Fibroblast of pulmonary artery (primary cell): ENCODE measurements at regions not wholly inside any gene's neighbourhood (a gene's known extent, or its start where the extent isn't known, plus 50 kb on each side); places are given as distances from the start of the nearest gene placed in this dataset.
"Not testable (repeated sequence)": the region's sequence is repeated elsewhere in the genome, so short reads cannot be mapped to it uniquely, and the experiment has no call there.

Experiments used
- DNase-seq: peaks from one replicate; pipeline ENCODE4 v3.0.0-alpha.2; 2010; ENCODE audit warnings: low read depth
- H3K4me3 ChIP-seq: replicated peaks from 2 replicates; pipeline ENCODE4 v1.5.1; 2011; ENCODE audit warnings: low read depth, mild to moderate bottlenecking, control low read depth, low read length, moderate library complexity
- TF ChIP-seq, protein P1 (sequence below): IDR thresholded peaks from 2 replicates; pipeline ENCODE4 v1.5.1; 2011; ENCODE audit warnings: mild to moderate bottlenecking, control low read depth, low read length, inconsistent platforms; ENCODE audit errors: missing control alignments

DNA sequence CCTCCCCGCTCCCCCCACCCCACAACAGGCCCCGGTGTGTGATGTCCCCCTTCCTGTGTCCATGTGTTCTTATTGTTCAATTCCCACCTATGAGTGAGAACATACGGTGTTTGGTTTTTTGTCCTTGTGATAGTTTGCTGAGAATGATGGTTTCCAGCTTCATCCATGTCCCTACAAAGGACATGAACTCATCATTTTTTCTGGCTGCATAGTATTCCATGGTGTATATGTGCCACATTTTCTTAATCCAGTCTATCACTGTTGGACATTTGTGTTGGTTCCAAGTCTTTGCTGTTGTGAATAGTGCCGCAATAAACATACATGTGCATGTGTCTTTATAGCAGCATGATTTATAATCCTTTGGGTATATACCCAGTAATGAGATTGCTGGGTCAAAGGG, 104.3 kb downstream of the MTPN start:
- DNase-seq, H3K4me3 ChIP-seq: not testable (repeated sequence)

DNA sequence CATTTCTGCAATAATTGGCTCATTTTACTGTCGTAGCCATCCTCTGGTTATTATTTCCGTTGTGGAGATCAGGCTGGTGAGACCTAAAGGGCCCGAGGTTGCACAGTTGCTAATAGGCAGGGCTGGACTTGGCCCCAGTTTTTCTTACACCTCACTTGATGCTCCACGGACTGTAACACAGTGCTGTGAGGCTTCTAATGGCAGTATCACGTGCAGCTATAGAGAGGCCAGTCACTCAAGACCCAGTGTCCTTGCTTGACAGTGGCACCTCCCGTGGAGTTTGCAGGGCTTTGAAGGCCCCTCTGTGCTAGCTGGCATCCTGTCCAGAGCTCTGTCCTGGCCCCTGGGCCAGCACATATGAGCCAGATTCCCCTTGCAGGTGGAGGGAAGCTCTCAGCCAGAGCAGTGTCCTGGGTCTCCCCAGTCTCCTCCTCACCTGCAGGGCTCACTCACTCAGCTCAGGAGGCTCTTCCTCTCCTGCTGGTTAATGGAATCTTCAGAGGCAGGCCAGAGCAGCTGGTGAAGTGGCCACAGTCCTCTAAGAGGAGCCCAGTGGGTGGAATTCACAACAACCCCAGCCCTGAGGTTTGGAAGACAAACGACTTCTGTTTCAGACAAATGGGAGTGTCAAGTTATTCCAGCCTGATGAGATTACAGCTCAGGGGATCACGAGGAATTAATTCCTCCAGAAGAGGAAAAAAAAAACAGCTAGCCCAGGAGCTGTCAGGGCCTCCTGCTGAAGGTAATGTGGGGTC, 114.2 kb upstream of the FAM180A start:
- no peak for DNase-seq
- no peak overlapping the region for H3K4me3 ChIP-seq
- TF ChIP-seq, protein P1, sequence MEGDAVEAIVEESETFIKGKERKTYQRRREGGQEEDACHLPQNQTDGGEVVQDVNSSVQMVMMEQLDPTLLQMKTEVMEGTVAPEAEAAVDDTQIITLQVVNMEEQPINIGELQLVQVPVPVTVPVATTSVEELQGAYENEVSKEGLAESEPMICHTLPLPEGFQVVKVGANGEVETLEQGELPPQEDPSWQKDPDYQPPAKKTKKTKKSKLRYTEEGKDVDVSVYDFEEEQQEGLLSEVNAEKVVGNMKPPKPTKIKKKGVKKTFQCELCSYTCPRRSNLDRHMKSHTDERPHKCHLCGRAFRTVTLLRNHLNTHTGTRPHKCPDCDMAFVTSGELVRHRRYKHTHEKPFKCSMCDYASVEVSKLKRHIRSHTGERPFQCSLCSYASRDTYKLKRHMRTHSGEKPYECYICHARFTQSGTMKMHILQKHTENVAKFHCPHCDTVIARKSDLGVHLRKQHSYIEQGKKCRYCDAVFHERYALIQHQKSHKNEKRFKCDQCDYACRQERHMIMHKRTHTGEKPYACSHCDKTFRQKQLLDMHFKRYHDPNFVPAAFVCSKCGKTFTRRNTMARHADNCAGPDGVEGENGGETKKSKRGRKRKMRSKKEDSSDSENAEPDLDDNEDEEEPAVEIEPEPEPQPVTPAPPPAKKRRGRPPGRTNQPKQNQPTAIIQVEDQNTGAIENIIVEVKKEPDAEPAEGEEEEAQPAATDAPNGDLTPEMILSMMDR, result no peak

DNA sequence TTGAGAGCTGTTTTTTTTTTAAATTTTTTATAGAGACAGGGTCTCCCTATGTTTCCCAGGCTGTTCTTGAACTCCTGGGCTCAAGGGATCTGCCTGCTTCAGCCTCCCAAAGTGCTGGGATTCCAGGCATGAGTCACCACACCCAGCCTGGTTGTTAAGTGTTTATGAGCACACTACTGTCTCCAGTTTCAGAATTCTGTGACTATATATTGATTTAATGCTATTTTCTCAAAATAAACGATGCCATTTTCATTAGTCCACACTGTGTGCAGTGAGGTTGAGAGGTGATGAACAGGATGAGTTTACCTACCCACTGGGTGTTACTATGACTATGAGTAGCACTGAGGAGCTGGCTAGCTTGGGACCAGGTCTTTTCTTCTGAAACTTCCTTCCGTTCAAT, 110.9 kb upstream of the FAM180A start:
- no peak for DNase-seq
- TF ChIP-seq, protein P1, result no peak

DNA sequence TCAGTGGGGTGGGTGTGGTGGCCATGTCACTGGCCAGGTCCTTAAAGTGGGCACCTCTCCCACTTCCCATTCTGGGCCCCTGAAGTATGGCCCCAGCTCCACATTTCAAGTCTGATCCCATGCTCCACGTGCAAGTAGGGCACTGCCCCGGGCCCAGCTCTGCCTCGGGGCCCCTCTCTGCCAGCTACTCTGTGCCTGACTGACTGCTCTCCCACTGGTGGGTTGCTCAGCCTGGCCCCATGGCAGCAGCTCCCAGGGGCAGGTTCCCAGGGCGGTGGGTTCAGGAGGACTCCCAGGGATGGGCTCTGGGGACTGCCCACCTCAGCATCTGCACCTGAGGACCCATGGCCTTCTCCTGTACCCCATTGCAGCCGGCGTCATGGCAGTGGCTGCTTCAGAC, 110.2 kb upstream of the FAM180A start:
- no peak for DNase-seq
- TF ChIP-seq, protein P1, result no peak
- H3K4me3 ChIP-seq, result no peak overlapping the region

More for the DNA sequence above, 110.9 kb upstream of the FAM180A start:
- H3K4me3 ChIP-seq, result no peak overlapping the region

DNA sequence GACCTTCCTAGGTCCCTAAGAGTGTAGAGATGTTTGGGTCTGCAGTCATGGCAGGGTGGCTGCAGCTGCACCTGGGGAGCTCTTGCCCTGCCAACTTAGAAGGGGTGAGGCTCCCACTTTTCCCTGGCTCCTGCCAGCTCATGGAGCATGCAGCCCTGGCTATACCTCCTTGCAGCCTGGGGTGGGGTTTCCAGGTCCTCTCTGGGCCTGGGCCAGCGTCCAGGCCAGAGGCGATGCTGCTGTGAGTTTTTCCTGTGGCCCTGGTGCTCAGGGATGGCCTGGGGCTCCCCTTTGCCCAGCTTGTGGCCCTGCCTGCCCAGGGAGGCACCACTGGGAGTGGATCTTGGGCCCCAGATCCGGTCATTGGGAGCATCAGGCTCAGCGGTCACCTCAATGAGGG, 109.8 kb upstream of the FAM180A start:
- H3K4me3 ChIP-seq, result no peak overlapping the region
- DNase-seq, result no peak
- TF ChIP-seq, protein P1, result no peak

DNA sequence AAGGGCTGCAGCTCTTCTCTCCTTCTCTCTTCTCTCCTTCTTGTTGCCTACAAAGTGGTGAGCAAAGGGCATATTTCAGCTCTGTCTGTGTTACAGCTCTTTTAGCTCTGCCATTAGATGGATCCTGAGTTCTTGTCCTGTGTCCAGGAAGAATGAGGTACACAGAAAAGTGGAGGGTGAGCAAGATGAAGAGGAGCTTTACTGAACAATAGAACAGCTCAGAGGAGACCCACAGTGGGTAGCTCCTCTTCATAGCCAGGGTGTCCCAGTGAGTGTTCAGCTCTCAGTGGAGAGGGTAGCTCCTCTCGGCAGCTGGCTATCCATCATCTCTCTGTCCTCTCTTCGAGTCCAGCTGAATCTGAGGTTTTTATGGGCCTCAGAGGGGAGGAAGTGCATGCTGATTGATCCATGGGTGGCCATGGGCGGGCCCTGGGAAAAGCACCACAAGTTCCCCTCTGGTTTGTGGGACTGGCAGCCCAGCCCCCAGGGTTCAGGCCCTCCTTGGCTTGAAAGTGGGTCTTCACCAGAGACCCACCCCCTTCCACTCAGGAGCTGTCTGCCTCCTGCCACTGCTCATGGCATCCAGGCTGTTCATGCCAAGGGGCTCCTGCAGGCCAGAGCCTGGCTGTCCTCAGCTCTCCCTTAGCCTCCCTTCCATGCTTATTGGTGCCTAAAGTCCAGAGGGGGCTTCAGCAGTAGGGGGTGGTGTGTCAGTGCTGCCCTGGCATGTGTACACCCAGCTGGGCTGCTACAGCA, 109.1 kb upstream of the FAM180A start:
- no peak for DNase-seq
- no peak overlapping the region for H3K4me3 ChIP-seq
- TF ChIP-seq, protein P1, result no peak

DNA sequence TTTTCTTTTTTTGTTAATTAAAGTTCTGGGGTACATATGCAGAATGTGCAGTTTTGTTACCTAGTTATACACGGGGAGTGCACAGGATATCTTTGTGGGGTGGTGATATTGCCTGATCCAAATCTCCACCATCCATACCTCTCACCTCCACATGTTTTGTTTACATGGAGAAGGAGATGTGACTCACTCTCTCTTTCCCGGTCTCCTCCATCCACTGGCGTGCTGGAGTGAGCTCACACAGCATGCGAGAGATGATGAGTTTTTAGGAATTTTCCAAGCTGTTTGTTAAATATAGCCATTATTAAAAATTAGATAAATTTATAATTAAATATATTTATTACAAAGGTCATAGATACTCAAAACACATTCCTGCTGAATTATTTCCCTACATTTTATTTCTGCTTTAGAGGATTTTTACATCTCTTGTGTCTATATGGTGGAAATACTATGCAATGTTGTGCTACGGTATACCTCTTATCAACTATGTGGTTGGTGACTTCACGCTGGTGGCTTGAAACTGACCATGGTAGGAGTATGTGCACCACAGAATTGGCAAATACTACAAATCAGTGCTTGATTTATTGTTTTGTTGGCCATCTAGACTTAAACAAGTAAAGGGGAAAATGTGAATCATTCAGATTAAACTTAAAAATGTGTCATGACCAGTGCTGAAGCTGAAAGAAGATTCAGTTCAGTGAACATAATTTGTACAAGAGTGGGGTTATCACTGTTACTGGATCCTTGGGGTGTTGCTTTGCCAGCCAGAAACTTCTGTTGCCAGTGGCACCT, 107.9 kb upstream of the FAM180A start:
- TF ChIP-seq, protein P1, result no peak
- DNase-seq, result peak; percentile 57
- H3K4me3 ChIP-seq, result no peak overlapping the region
